Dendritic cell treated with granulocyte-macrophage colony-stimulating factor and Interleukin-4, amounts not matched to agents 40 ng/mL and 50 ng/mL, for 4 days (primary cell): ENCODE measurements at regions not wholly inside any gene's neighbourhood (a gene's known extent, or its start where the extent isn't known, plus 50 kb on each side); places are given as distances from the start of the nearest gene placed in this dataset.

Source experiments
- H3K27ac Mint-ChIP-seq: one replicate; pipeline ENCODE4 v1.8.0; 2022; ENCODE audit warnings: mild to moderate bottlenecking, mixed read lengths
- H3K27me3 Mint-ChIP-seq: one replicate; pipeline ENCODE4 v1.8.0; 2022; ENCODE audit warnings: mild to moderate bottlenecking, mixed read lengths
- H3K36me3 Mint-ChIP-seq: one replicate; pipeline ENCODE4 v1.8.0; 2022; ENCODE audit warnings: low read depth, mixed read lengths
- H3K4me1 Mint-ChIP-seq: one replicate; pipeline ENCODE4 v1.8.0; 2022; ENCODE audit warnings: low read depth, mixed read lengths
- H3K4me3 Mint-ChIP-seq: one replicate; pipeline ENCODE4 v1.8.0; 2022; ENCODE audit warnings: mild to moderate bottlenecking, moderate library complexity, mixed read lengths
- H3K9me3 Mint-ChIP-seq: one replicate; pipeline ENCODE4 v1.8.0; 2022; ENCODE audit warnings: mixed read lengths
- intact Hi-C: fragments of 100-400 bp; cut with micrococcal nuclease; formaldehyde crosslinking; loops from one replicate; pipeline ENCODE4 v1.15.0; 2022

- no peaks in the 10 kb centered on the region for H3K9me3 Mint-ChIP-seq
- no peak overlapping the region for H3K4me3 Mint-ChIP-seq
- intact Hi-C loops: no loop called here
- H3K27me3 Mint-ChIP-seq: no peaks in the 10 kb centered on the region
- no peaks in the 10 kb centered on the region for H3K36me3 Mint-ChIP-seq
- no peaks in the 10 kb centered on the region for H3K4me1 Mint-ChIP-seq
- no peak overlapping the region for H3K27ac Mint-ChIP-seq
Observed at GRCh38 chr9:81474125-81474524, 215.2 kb downstream of the TLE1 start.

- Mint-ChIP-seq H3K27ac (no peak overlapping the region), H3K4me3 (no peak overlapping the region), H3K9me3 (no peaks in the 10 kb centered on the region), H3K36me3 (no peaks in the 10 kb centered on the region), H3K4me1 (no peaks in the 10 kb centered on the region), H3K27me3 (no peaks in the 10 kb centered on the region)
- intact Hi-C loops: no loop called here
Observed at GRCh38 chr9:81473708-81474107, 215.6 kb downstream of the TLE1 start.

- no peaks in the 10 kb centered on the region for H3K27me3 Mint-ChIP-seq
- no peaks in the 10 kb centered on the region for H3K9me3 Mint-ChIP-seq
- no peaks in the 10 kb centered on the region for H3K36me3 Mint-ChIP-seq
- no peaks in the 10 kb centered on the region for H3K4me1 Mint-ChIP-seq
- no peak overlapping the region for H3K27ac Mint-ChIP-seq
- intact Hi-C loops: no loop called here
- no peak overlapping the region for H3K4me3 Mint-ChIP-seq
Observed at GRCh38 chr9:81473206-81473605, 216.1 kb downstream of the TLE1 start.

- intact Hi-C loops: no loop called here
- H3K4me3 Mint-ChIP-seq: no peak overlapping the region
- H3K27ac Mint-ChIP-seq: no peak overlapping the region
- no peaks in the 10 kb centered on the region for H3K9me3 Mint-ChIP-seq
- H3K27me3 Mint-ChIP-seq: no peaks in the 10 kb centered on the region
- no peaks in the 10 kb centered on the region for H3K36me3 Mint-ChIP-seq
- H3K4me1 Mint-ChIP-seq: no peaks in the 10 kb centered on the region
Observed at GRCh38 chr9:81472701-81473100, 216.6 kb downstream of the TLE1 start.

GRCh38 chr9:81470864-81471263, 218.5 kb downstream of the TLE1 start:
- Mint-ChIP-seq H3K27ac (no peak overlapping the region), H3K4me3 (no peak overlapping the region), H3K9me3 (no peaks in the 10 kb centered on the region), H3K27me3 (no peaks in the 10 kb centered on the region), H3K36me3 (no peaks in the 10 kb centered on the region), H3K4me1 (peaks cover 2% of the 10 kb centered on the region)
- intact Hi-C loops: no loop called here

- peaks cover 7% of the 10 kb centered on the region for H3K4me1 Mint-ChIP-seq
- no peak overlapping the region for H3K27ac Mint-ChIP-seq
- H3K9me3 Mint-ChIP-seq: no peaks in the 10 kb centered on the region
- intact Hi-C loops: no loop called here
- H3K27me3 Mint-ChIP-seq: no peaks in the 10 kb centered on the region
- no peak overlapping the region for H3K4me3 Mint-ChIP-seq
- no peaks in the 10 kb centered on the region for H3K36me3 Mint-ChIP-seq
Observed at GRCh38 chr9:81468084-81468595, 221.2 kb downstream of the TLE1 start.

- H3K4me1 Mint-ChIP-seq: peaks cover 7% of the 10 kb centered on the region
- H3K27ac Mint-ChIP-seq: no peak overlapping the region
- H3K36me3 Mint-ChIP-seq: no peaks in the 10 kb centered on the region
- H3K4me3 Mint-ChIP-seq: no peak overlapping the region
- intact Hi-C loops: no loop called here
- H3K27me3 Mint-ChIP-seq: no peaks in the 10 kb centered on the region
- no peaks in the 10 kb centered on the region for H3K9me3 Mint-ChIP-seq
Observed at GRCh38 chr9:81466981-81467380, 222.4 kb downstream of the TLE1 start.

GRCh38 chr9:81465468-81466011, 223.8 kb downstream of the TLE1 start:
- no peaks in the 10 kb centered on the region for H3K27me3 Mint-ChIP-seq
- H3K9me3 Mint-ChIP-seq: no peaks in the 10 kb centered on the region
- H3K36me3 Mint-ChIP-seq: no peaks in the 10 kb centered on the region
- H3K4me3 Mint-ChIP-seq: no peak overlapping the region
- intact Hi-C loops: no loop called here
- peaks cover 7% of the 10 kb centered on the region for H3K4me1 Mint-ChIP-seq
- no peak overlapping the region for H3K27ac Mint-ChIP-seq

- H3K27me3 Mint-ChIP-seq: no peaks in the 10 kb centered on the region
- no peak overlapping the region for H3K4me3 Mint-ChIP-seq
- no peaks in the 10 kb centered on the region for H3K9me3 Mint-ChIP-seq
- no peaks in the 10 kb centered on the region for H3K36me3 Mint-ChIP-seq
- peaks cover 7% of the 10 kb centered on the region for H3K4me1 Mint-ChIP-seq
- no peak overlapping the region for H3K27ac Mint-ChIP-seq
- intact Hi-C loops: no loop called here
Observed at GRCh38 chr9:81462801-81463200, 226.5 kb downstream of the TLE1 start.

GRCh38 chr9:81461196-81461595, 228.2 kb downstream of the TLE1 start:
- H3K27me3 Mint-ChIP-seq: no peaks in the 10 kb centered on the region
- H3K9me3 Mint-ChIP-seq: no peaks in the 10 kb centered on the region
- peaks cover 7% of the 10 kb centered on the region for H3K4me1 Mint-ChIP-seq
- H3K4me3 Mint-ChIP-seq: no peak overlapping the region
- H3K36me3 Mint-ChIP-seq: no peaks in the 10 kb centered on the region
- no peak overlapping the region for H3K27ac Mint-ChIP-seq
- intact Hi-C loops: no loop called here

- H3K27ac Mint-ChIP-seq: no peak overlapping the region
- H3K9me3 Mint-ChIP-seq: no peaks in the 10 kb centered on the region
- no peaks in the 10 kb centered on the region for H3K36me3 Mint-ChIP-seq
- intact Hi-C loops: no loop called here
- H3K27me3 Mint-ChIP-seq: no peaks in the 10 kb centered on the region
- no peak overlapping the region for H3K4me3 Mint-ChIP-seq
- H3K4me1 Mint-ChIP-seq: peaks cover 3% of the 10 kb centered on the region
Observed at GRCh38 chr9:81460693-81461092, 228.7 kb downstream of the TLE1 start.

GRCh38 chr9:81459591-81459990, 229.8 kb downstream of the TLE1 start:
- Mint-ChIP-seq H3K27me3 (no peaks in the 10 kb centered on the region), H3K4me1 (no peaks in the 10 kb centered on the region), H3K9me3 (no peaks in the 10 kb centered on the region), H3K4me3 (no peak overlapping the region), H3K27ac (no peak overlapping the region), H3K36me3 (no peaks in the 10 kb centered on the region)
- intact Hi-C loops: no loop called here

- Mint-ChIP-seq H3K9me3 (no peaks in the 10 kb centered on the region), H3K4me1 (no peaks in the 10 kb centered on the region), H3K36me3 (no peaks in the 10 kb centered on the region), H3K27me3 (no peaks in the 10 kb centered on the region), H3K27ac (no peak overlapping the region), H3K4me3 (no peak overlapping the region)
- intact Hi-C loops: no loop called here
Observed at GRCh38 chr9:81456431-81457006, 232.8 kb downstream of the TLE1 start.

GRCh38 chr9:81455462-81456219, 233.7 kb downstream of the TLE1 start:
- Mint-ChIP-seq H3K36me3 (no peaks in the 10 kb centered on the region), H3K4me1 (no peaks in the 10 kb centered on the region), H3K27me3 (no peaks in the 10 kb centered on the region), H3K4me3 (no peak overlapping the region), H3K27ac (no peak overlapping the region), H3K9me3 (no peaks in the 10 kb centered on the region)
- intact Hi-C loops: no loop called here
